Neural progenitor cell (in vitro differentiated cells): ENCODE measurements at regions not wholly inside any gene's neighbourhood (a gene's known extent, or its start where the extent isn't known, plus 50 kb on each side); places are given as distances from the start of the nearest gene placed in this dataset.

Experiments
- CTCF ChIP-seq: fragments of 200-600 bp; sonication (generic); IDR thresholded peaks from 2 replicates; pipeline ENCODE4 v1.5.1; 2017; ENCODE audit warnings: antibody characterized with exemption, mild to moderate bottlenecking
- EZH2 ChIP-seq: fragments of 200-600 bp; sonication (generic); IDR thresholded peaks from 2 replicates; pipeline ENCODE4 v1.6.1; 2017; ENCODE audit warnings: antibody characterized with exemption, mild to moderate bottlenecking, moderate library complexity

DNA sequence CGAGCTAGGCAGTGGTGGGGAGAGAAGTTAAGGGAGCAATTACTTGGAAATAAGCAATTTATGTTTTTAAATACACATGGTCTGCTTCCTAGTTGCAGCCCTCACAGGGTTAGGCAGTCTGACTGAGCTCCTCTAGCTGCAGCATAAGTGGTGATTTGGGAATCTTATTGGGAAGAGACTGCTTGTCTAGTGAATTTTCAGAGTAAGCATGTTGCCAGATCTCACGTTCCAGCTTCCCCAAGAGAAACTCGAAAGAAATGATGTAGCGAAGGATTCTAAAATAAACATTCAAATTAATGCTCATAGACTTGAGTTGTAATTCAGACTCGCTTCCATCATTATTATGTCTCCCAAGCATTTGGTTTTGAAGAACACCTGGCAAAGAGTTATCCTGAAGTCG, 440.2 kb downstream of the ATP23 start:
- TF ChIP-seq CTCF (no peak), EZH2 (no peak)
